ENCODE measurements at regions not wholly inside any gene's neighbourhood (a gene's known extent, or its start where the extent isn't known, plus 50 kb on each side); places are given as distances from the start of the nearest gene placed in this dataset.

DNA sequence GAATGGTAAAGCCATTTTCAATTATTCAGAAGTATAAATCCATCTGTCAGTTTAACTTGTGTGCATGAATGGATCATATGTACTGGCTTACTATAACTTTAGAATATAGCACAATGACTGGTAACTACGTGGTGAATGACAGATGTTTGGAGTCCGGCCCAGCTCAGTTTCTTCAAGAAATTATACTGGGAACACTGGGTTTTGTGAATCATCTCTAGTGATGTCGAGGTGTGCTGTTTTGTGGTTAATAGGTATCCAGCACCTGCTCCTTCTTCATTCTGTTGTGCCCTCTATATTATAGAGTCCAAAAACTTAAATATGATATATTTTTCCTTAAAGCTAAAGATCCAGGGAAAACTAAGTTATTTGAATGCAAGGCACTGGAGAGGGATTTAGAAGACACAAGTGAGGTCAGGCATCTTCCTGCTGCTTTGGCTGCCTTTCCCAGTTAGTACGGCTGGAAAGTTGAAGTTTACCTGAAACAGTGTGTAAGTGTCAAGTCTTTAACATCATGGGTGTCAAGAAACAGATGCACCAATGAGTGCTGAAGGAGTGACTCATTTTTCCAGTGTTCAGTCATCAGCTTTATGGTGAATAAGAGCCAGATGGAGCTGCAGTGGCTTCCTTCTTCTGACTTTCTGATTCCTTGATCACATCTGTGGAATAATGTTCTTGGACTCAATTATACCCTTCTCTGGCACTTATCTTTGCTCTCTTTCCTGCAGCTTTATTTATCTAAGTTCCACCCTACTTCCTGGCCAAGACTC lies 1079.5 kb upstream of the CELF4 start:
- no peak for TF ChIP-seq CTCF (IDR thresholded peaks at IDR 0.05)
- no peak for TF ChIP-seq POLR2A (IDR thresholded peaks at IDR 0.05)

All from Peyer's patch (tissue), 4 donors.